ENCODE measurements at regions not wholly inside any gene's neighbourhood (a gene's known extent, or its start where the extent isn't known, plus 50 kb on each side); places are given as distances from the start of the nearest gene placed in this dataset.

GRCh38 chr10:130739757-130740145, 571.8 kb downstream of the TCERG1L start:
- no peak for DNase-seq (ENCODE audit: low read depth in 1 of 2, low spot score in 1 of 2)

GRCh38 chr10:130740166-130740565, 571.4 kb downstream of the TCERG1L start:
- no peak for DNase-seq (ENCODE audit: low read depth in 1 of 2, low spot score in 1 of 2)

- DNase-seq (ENCODE audit: low read depth in 1 of 2, low spot score in 1 of 2), result no peak
Observed at GRCh38 chr10:130740915-130741750, 570.4 kb downstream of the TCERG1L start.

DNA sequence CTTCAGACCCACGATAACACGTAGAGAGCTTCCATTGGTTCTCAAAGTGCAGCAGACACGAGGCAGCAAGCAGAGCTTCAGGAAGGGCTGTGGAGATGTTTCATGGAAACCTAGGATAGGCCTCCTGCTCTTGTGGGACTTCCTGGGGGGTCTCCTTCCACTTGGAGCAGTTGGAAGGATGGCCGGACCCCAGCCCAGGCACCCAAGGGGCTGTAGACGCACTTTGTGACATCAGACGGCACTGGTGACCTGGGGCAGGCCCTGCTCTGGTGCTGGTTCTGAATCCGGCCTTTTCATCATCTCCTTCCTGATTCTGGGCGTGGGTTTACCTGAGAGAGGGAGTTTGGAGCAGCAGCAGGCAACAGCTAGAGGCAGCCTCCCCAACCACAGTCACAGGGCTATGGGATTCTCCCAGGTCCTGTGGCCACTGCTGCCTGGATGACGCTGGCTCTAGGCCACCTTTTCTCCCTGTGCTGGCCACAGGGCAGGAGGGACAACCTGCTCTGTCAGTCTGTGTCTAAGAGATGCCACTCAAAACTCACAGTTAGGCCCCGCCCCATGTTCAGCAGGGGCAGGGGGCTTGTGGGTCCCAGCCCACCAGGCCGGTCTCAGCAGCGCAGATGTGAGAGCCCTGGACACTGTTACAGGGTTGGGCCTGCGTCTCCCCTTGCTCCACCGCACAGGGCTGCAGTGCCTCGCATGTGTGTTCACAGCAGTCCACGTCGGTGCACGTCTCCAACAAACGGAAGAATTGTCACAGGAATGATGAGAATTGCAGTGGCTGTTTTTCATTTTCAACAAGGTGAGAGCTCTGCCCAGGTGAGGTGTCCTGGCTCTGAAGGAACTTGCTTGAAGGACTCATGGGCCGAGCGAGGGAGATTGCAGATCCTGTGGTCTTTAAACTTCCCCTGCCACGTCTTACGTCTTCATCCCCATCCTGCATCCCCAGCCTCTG, 569.3 kb downstream of the TCERG1L start:
- no peak for DNase-seq (ENCODE audit: low read depth in 1 of 2, low spot score in 1 of 2)

DNA sequence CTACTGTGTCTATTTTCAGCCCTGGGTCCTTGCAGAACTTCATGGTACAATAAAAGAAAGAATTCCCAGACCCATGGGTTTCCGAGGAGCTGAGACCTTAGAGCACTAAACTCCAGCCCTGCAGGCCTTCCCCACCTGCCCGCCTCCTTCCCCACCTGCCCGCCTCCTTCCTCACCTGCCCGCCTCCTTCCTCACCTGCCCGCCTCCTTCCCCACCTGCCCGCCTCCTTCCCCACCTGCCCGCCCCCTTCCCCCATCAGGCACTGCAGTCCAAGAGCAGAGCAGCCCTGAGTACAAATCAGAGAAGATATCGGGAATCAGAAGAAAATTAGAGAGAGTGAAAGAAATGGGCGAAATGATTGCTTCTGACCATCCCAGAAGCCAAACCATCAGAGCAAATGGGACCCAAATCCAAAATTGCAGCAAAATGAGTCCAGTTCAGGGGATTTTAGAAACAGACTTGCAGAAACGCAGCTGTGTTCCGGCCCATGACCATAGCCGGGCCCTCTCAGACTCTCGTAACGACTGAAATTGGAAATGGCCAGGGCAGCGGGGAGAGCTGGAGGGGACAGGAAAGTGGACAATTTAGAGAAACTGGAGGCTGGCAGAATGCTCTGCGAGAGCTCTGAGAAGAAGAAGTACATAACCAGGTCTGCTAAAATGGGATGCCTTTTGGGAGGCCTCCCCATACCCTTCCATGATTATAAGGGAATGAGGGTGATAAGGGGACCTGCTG, 568.4 kb downstream of the TCERG1L start:
- no peak for DNase-seq (ENCODE audit: low read depth in 1 of 2, low spot score in 1 of 2)

GRCh38 chr10:130743751-130744271, 567.7 kb downstream of the TCERG1L start:
- DNase-seq (ENCODE audit: low read depth in 1 of 2, low spot score in 1 of 2), result no peak

GRCh38 chr10:130744631-130745030, 566.9 kb downstream of the TCERG1L start:
- DNase-seq (ENCODE audit: low read depth in 1 of 2, low spot score in 1 of 2), result no peak

GRCh38 chr10:130745251-130745650, 566.3 kb downstream of the TCERG1L start:
- no peak for DNase-seq (ENCODE audit: low read depth in 1 of 2, low spot score in 1 of 2)

DNA sequence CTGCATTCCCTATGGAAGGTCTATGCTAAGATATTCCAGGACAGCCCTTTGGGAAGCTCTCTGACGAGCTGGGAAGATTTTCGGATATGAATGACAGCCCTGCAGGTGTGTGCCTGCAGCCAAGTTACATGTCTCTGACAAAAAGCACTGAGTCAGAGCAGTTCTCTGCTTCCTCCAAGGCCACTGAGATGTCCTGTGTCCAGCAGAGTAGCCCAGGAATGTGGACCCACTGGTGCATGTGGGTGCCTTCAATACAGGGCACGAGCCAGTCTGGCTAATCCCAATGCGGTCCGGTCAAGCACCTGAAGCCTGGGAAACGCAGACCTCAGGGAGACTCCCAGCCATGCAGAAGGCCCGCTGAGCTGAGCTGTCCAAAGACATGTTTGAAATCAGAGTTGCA, 565.7 kb downstream of the TCERG1L start:
- no peak for DNase-seq (ENCODE audit: low read depth in 1 of 2, low spot score in 1 of 2)

GRCh38 chr10:130746311-130746710, 565.2 kb downstream of the TCERG1L start:
- DNase-seq (ENCODE audit: low read depth in 1 of 2, low spot score in 1 of 2), result no peak

GRCh38 chr10:130747356-130747755, 564.2 kb downstream of the TCERG1L start:
- DNase-seq (ENCODE audit: low read depth in 1 of 2, low spot score in 1 of 2), result no peak

DNA sequence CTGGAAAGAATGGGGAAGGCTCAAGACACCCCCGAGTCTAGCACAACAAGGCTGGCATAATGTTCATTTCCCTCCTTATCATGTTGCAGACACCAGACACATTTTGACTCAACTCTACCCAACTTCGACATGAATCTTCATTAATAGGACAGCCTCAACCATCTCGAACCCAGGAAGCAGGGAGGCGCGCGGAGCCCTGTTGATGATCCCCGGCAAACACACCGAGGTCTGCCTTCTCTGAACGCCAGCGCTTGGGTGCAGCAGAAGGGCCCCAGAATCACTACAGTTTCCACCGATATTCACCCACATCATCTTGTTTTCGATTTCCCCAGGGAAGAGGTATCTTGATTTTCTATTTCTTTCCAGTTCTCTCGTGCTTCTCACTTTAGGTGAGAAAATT, 563.6 kb downstream of the TCERG1L start:
- DNase-seq (ENCODE audit: low read depth in 1 of 2, low spot score in 1 of 2), result no peak

- DNase-seq (ENCODE audit: low read depth in 1 of 2, low spot score in 1 of 2), result no peak
Observed at GRCh38 chr10:130748409-130749057, 563.0 kb downstream of the TCERG1L start.

DNA sequence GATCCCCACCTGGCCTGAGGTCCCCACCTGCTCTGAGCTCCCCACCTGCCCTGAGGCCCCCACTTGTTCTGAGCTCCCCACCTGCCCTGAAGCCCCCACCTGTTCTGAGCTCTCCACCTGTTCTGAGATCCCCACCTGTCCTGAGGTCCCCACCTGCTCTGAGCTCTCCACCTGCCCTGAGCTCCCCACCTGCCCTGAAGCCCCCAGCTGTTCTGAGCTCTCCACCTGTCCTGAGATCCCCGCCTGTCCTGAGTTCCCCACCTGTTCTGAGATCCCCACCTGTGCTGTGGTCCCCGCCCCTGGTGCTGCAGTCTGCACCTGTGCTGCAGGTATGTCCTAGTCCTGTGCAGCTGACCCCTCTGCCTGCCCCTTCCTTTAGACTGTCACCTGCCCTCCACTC, 561.6 kb downstream of the TCERG1L start:
- DNase-seq (ENCODE audit: low read depth in 1 of 2, low spot score in 1 of 2), result no peak

- no peak for DNase-seq (ENCODE audit: low read depth in 1 of 2, low spot score in 1 of 2)
Observed at GRCh38 chr10:130750441-130750840, 561.1 kb downstream of the TCERG1L start.

DNA sequence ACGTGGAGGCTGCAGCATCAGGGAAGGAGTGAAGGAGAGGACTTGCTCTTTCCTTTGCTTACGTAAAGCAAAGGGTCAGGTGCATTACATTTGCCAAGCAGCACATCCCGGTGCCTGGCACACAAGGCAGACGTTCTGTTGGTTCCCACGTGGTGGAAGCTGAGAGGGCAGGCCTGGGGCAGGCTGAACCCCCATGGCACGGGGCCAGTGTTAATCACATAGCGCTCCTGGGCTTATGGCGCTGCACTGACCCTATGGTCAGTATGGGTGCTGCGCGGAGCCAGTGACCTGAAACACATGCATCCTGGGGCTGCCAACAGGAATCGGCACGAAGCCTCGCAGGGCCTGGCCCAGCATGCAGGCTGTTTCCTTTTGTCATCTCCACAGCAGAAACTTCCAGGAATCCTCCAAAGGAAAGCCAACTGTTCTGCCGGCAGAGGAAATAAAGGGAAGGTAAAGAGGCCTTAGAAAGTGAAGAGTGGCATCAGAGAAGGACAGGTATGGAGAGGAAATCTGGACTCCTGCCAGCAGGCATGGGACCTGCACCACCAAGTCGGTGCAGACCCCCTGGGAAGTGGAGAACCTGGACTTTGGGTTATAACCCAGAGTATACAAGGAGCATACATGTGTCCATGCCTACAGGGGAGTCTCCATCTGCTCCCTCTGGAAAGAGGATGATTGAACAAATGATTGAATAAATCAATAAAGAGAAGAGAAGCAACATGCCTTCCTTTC, 560.2 kb downstream of the TCERG1L start:
- DNase-seq (ENCODE audit: low read depth in 1 of 2, low spot score in 1 of 2), result no peak

DNA sequence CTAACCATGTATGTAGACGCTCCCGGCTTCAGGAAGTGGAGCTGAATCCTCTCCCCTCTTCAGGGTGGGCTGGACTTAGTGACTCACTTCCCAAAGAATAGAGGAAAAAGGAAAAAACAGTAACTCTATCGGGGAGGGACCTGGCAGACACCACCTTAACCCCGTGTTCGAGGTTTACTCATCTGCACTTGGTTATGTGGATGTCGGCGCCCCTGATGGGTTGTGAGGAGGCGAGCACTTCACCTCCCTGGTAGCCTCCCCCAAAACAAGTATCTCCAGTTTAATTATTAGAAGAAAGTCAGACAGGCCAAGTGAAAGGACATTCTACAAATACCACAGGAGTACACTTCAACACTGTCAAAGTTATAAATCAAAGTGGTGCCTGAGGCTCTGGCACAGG, 559.7 kb downstream of the TCERG1L start:
- DNase-seq (ENCODE audit: low read depth in 1 of 2, low spot score in 1 of 2), result no peak

DNA sequence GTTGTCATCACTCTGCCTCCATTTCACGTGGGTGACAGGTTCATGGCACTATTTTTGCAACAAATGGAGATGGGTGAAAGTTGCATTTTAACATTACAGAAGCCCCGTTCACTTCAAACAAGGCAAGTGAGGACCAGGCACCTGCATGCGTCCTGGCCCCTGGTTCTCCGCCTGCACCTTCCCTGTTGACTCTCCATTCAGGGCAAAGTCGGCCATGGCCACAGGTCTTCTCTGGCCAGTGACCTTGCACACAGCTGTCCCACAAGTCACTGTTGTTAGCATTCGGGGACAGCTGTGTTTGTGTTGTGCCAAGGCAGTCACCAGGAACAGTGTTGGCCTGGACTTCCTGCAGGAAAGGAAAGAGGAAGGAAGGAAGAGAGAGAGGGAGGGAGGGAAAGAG, 554.9 kb downstream of the TCERG1L start:
- no peak for DNase-seq (ENCODE audit: low read depth in 1 of 2, low spot score in 1 of 2)

GRCh38 chr10:130757271-130757670, 554.2 kb downstream of the TCERG1L start:
- DNase-seq (ENCODE audit: low read depth in 1 of 2, low spot score in 1 of 2), result no peak

All from stimulated activated CD4-positive, alpha-beta T cell treated with anti-CD3 and anti-CD28 coated beads, Interleukin-15, amount 100 ng/mL, for 1 hour (primary cell).